ENCODE measurements at regions not wholly inside any gene's neighbourhood (a gene's known extent, or its start where the extent isn't known, plus 50 kb on each side); places are given as distances from the start of the nearest gene placed in this dataset.

DNA sequence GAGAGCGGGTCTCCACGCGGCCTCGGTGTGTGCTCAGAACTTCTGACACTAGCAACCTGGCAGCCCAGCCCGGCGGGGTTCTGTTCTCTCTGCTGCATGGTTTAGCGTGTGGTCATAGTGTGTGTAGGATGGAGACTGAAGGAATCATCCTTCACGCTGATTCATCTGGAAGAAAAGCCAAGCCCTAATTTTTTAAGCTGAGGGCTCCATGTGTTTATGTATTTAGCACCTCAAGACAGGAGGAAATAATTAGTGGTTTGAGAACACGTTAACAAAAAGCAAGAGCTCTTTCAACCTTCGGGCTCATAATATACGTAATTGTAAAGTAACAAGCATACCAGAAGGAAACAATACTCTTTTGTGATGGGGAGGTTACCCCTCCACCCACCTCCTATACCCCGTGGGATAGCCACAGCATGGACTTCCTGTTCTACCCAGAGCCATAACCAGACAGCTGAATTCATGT, 504.6 kb upstream of the MKI67 start:
- TF ChIP-seq, protein P1, sequence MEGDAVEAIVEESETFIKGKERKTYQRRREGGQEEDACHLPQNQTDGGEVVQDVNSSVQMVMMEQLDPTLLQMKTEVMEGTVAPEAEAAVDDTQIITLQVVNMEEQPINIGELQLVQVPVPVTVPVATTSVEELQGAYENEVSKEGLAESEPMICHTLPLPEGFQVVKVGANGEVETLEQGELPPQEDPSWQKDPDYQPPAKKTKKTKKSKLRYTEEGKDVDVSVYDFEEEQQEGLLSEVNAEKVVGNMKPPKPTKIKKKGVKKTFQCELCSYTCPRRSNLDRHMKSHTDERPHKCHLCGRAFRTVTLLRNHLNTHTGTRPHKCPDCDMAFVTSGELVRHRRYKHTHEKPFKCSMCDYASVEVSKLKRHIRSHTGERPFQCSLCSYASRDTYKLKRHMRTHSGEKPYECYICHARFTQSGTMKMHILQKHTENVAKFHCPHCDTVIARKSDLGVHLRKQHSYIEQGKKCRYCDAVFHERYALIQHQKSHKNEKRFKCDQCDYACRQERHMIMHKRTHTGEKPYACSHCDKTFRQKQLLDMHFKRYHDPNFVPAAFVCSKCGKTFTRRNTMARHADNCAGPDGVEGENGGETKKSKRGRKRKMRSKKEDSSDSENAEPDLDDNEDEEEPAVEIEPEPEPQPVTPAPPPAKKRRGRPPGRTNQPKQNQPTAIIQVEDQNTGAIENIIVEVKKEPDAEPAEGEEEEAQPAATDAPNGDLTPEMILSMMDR (IDR thresholded peaks at IDR 0.05; ENCODE audit: insufficient read depth, low read length): no peak
- no peak for DNase-seq (ENCODE audit: low read depth)
- H3K4me3 ChIP-seq (ENCODE audit: low read depth, low read length): no peak overlapping the region

DNA sequence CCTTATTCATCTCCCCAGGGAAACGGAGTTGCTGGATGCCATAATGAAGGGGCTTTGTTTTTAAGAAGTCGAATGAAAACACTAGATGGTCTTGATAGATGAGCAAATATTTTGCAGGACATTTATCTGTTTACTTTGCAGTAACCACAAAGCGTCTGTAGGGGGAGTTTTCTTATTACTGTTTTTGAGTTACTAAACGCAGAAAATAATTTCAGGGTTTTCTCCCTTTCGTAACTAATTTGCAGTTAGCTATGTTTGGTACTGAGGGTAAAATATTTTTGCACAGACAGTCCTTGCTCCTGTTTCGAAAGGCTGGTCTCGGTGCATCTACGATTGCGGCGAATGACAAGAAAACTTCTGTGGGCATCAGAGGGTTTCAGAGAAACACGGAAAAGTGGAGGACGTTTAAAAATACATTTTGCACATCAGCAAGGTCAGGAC, 505.6 kb upstream of the MKI67 start:
- peak; percentile 3 for DNase-seq (ENCODE audit: low read depth)
- TF ChIP-seq, protein P1 (IDR thresholded peaks at IDR 0.05; ENCODE audit: insufficient read depth, low read length): peak; percentile 26
- no peak overlapping the region for H3K4me3 ChIP-seq (ENCODE audit: low read depth, low read length)

DNA sequence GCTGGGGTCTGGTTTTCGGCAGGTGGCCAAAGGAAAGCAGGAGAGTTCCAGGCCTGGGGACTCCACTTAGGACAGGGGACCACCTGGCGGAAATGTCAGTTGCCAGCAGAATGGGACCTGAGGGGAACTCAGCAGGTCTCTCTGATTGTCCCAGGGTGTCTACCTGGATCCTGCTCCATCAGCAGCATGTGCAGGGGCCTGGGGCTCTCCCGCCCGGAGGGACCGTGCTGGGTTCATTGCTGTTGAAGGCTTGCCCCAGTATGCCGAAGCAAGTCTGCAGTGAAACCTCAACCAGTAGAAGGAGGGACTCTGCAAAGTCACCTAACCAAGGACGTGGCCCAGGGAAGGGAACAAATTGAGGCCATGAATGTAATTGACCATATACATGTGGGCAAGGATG, 506.5 kb upstream of the MKI67 start:
- no peak overlapping the region for H3K4me3 ChIP-seq (ENCODE audit: low read depth, low read length)
- TF ChIP-seq, protein P1 (IDR thresholded peaks at IDR 0.05; ENCODE audit: insufficient read depth, low read length): no peak

DNA sequence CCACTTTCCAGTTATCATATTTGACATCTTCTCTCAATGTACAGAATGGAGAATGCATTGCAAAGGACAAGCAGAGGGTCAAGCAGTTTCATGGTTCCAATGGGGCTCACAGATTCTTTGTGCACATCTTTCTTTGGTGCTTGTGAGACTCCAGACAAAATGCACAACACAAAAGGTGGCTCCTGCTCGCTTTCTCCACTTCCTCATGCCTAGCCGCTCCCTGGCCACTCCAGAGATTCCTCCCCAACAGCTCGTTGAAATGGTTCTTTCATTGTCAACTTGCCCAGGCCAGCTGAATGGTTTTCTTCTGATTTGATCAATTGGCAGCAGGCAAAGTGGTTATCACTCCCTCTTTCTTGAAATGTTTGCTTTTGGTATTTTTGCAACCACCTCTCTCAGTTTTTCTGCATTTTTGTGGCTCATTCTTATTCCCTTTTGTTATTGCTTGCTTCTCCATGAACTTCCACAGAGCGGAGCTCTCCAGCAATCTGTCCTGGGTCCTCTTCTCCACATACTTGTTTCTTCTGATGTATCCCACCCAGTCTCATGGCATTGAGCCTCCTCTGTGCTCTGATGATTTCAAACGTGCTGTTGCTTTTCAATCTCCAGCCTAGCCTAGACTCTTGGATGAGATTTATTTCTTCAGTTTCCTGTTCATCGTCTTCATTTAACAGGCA, 507.8 kb upstream of the MKI67 start:
- DNase-seq (ENCODE audit: low read depth): no peak
- H3K4me3 ChIP-seq (ENCODE audit: low read depth, low read length): no peak overlapping the region
- TF ChIP-seq, protein P1 (IDR thresholded peaks at IDR 0.05; ENCODE audit: insufficient read depth, low read length): no peak

More for the DNA sequence above, 506.5 kb upstream of the MKI67 start:
- no peak for DNase-seq (ENCODE audit: low read depth)

DNA sequence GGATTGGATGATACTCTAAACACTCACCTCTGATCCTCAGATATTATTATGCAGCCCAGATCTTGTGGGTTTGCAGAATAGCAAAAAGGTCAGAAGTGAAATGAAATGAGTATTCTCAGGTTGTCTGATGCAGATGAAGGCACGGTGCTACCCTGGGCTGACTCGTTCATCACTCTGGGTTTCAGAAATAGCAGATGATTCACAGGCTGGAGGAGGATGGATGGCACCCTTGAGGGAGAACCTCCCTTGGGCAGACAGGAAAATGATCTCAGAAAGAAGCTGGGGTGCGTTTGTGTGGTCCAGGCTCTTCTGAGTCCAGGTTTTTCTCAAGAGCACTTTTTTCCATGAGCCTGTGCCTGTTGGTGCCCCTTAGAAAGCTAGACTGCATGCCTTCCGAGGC, 515.8 kb upstream of the MKI67 start:
- no peak for DNase-seq (ENCODE audit: low read depth)
- TF ChIP-seq, protein P1 (IDR thresholded peaks at IDR 0.05; ENCODE audit: insufficient read depth, low read length): no peak
- H3K4me3 ChIP-seq (ENCODE audit: low read depth, low read length): no peak overlapping the region

DNA sequence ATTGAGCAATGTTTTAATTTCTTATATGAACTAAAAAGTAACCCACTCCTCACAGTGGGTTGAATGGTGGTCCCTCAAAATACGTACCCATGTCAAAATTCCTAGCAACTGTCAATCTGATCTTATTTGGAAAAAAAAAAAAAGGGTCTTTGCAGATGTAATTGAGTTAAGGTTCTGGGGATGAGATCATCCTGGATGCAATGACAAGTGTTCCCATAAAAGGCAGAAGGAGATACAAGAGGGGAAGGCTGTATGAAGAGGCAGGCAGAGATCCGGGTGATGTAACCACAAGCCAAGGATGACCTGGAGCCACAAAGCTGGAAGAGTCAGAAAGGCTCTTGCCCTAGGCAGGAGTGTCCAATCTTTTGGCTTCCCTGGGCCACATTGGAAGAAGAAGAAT, 516.3 kb upstream of the MKI67 start:
- DNase-seq (ENCODE audit: low read depth): no peak
- TF ChIP-seq, protein P1 (IDR thresholded peaks at IDR 0.05; ENCODE audit: insufficient read depth, low read length): no peak
- H3K4me3 ChIP-seq (ENCODE audit: low read depth, low read length): no peak overlapping the region

DNA sequence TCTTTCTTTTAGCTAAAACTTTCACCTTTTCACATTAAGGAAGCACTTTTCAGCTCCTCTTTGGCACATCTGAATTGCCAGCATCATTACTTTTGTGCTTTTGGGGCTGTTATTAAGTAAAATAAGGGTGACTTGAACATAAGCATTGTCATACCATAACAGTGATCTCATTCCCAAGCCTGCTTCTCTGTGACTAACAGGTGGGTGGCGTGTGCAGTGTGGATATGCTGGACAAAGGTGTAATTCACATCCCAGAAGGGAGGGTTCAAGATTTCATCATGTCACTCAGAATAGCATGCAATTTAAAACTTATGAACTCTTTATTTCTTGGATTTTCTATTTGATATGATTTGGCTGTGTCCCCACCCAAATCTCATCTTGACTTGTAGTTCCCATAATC, 517.4 kb upstream of the MKI67 start:
- no peak overlapping the region for H3K4me3 ChIP-seq (ENCODE audit: low read depth, low read length)
- no peak for DNase-seq (ENCODE audit: low read depth)
- TF ChIP-seq, protein P1 (IDR thresholded peaks at IDR 0.05; ENCODE audit: insufficient read depth, low read length): no peak

Data from fibroblast of the aortic adventitia (primary cell).